Adrenal gland (tissue), 5 donors: ENCODE measurements at regions not wholly inside any gene's neighbourhood (a gene's known extent, or its start where the extent isn't known, plus 50 kb on each side); places are given as distances from the start of the nearest gene placed in this dataset.

Experiments used
- CTCF ChIP-seq, 6 experiments: fragments of 450-650 bp in 4 of 6; fragments of 200-600 bp in 2 of 6; sonication (generic) in 1 of 6; IDR thresholded peaks; 1 replicate in 5 of 6; 2 replicates in 1 of 6; pipeline versions ENCODE4 v1.5.1 to v1.8.0; 2016 to 2021; ENCODE audit warnings: antibody characterized with exemption in 6 of 6, mild to moderate bottlenecking in 2 of 6, moderate library complexity in 1 of 6
- POLR2A ChIP-seq, 2 donors: fragments of 450-650 bp; IDR thresholded peaks; one replicate each; pipeline ENCODE4 v1.6.1; 2017; ENCODE audit warnings: antibody characterized with exemption in 2 of 2, mild to moderate bottlenecking in 2 of 2, moderate library complexity in 1 of 2
- donor health status: DM: no; HTN: no; CAD: no.

GRCh38 chr13:30366088-30366487, 56.2 kb upstream of the UBE2L5 start:
- TF ChIP-seq CTCF (IDR thresholded peaks at IDR 0.05), result no peak
- no peak for TF ChIP-seq POLR2A (IDR thresholded peaks at IDR 0.05)
